ENCODE measurements at regions not wholly inside any gene's neighbourhood (a gene's known extent, or its start where the extent isn't known, plus 50 kb on each side); places are given as distances from the start of the nearest gene placed in this dataset.

DNA sequence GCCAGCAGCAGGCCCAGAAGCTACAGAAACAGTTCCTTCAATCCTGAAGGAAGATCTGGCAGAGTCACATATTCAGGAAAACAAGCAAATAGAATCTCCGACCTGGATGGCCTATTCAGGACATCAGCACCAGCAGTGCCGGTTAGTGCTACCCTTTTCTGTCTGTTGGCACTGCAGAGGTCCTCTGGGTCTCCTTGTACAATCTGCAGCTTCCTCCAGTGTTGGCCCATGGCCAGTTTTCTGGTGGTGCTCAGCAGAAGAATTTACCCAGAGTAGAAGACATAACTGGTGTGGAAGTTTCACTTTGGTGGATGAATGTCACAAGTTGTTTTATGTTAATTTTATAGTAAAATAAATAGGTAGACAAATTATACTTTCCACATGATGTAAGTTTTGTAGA lies 498.1 kb downstream of the COG6 start:
- Histone ChIP-seq H2AFZ (ENCODE audit: low read length) (no peak overlapping the region), H3K4me3 (ENCODE audit: low read depth, low read length, poor library complexity, severe bottlenecking) (no peak overlapping the region), H3K36me3 (ENCODE audit: insufficient read depth, low read length) (no peaks in the 10 kb centered on the region), H4K20me1 (ENCODE audit: insufficient read depth, low read length) (no peaks in the 10 kb centered on the region), H3K79me2 (ENCODE audit: insufficient read depth, low read length) (no peaks in the 10 kb centered on the region), H3K4me2 (ENCODE audit: low read length) (no peak overlapping the region), H3K4me1 (ENCODE audit: insufficient read depth, low read length, severe bottlenecking) (peaks cover 37% of the 10 kb centered on the region), H3K9me2 (ENCODE audit: low read depth, low read length) (no peaks in the 10 kb centered on the region), H3K9ac (ENCODE audit: low read length) (no peak overlapping the region), H3K9me3 (ENCODE audit: low read length) (no peaks in the 10 kb centered on the region), H3K27ac (ENCODE audit: low read depth, low read length, poor library complexity, severe bottlenecking) (peak overlapping the region; percentile 8), H3F3A (ENCODE audit: insufficient read depth, low read length) (no peaks in the 10 kb centered on the region), H3K27me3 (ENCODE audit: insufficient read depth, low read length) (no peaks in the 10 kb centered on the region)
- TF ChIP-seq, protein P1, sequence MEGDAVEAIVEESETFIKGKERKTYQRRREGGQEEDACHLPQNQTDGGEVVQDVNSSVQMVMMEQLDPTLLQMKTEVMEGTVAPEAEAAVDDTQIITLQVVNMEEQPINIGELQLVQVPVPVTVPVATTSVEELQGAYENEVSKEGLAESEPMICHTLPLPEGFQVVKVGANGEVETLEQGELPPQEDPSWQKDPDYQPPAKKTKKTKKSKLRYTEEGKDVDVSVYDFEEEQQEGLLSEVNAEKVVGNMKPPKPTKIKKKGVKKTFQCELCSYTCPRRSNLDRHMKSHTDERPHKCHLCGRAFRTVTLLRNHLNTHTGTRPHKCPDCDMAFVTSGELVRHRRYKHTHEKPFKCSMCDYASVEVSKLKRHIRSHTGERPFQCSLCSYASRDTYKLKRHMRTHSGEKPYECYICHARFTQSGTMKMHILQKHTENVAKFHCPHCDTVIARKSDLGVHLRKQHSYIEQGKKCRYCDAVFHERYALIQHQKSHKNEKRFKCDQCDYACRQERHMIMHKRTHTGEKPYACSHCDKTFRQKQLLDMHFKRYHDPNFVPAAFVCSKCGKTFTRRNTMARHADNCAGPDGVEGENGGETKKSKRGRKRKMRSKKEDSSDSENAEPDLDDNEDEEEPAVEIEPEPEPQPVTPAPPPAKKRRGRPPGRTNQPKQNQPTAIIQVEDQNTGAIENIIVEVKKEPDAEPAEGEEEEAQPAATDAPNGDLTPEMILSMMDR (IDR thresholded peaks at IDR 0.05; ENCODE audit: low read length), result no peak
- no peak for TF ChIP-seq EZH2 (IDR thresholded peaks at IDR 0.05; ENCODE audit: borderline replicate concordance, low read length)

DNA sequence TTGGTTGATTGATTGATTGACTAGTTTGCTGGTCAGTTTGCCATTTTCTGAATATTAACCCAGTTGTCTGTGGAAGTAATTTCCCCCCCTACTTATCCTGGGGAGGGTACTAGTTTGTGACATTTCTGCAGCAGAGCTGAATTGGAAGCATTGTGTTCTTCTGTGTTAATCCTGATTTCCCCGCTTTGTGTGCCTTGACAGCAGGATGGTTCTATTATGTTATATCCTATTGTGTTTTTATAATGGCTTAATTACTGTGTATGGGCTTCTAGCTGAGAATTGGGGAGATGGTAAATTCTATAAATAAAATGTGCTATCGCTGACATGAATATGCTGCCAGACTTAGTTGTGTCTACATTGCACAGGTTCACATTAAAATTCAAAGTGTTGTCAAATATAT lies 499.7 kb downstream of the COG6 start:
- H3F3A ChIP-seq (ENCODE audit: insufficient read depth, low read length), result no peaks in the 10 kb centered on the region
- no peak overlapping the region for H3K4me3 ChIP-seq (ENCODE audit: low read depth, low read length, poor library complexity, severe bottlenecking)
- TF ChIP-seq, protein P1 (IDR thresholded peaks at IDR 0.05; ENCODE audit: low read length), result no peak
- TF ChIP-seq EZH2 (IDR thresholded peaks at IDR 0.05; ENCODE audit: borderline replicate concordance, low read length), result no peak
- no peaks in the 10 kb centered on the region for H3K79me2 ChIP-seq (ENCODE audit: insufficient read depth, low read length)
- no peak overlapping the region for H2AFZ ChIP-seq (ENCODE audit: low read length)
- H3K4me1 ChIP-seq (ENCODE audit: insufficient read depth, low read length, severe bottlenecking), result peaks cover 27% of the 10 kb centered on the region
- H3K27ac ChIP-seq (ENCODE audit: low read depth, low read length, poor library complexity, severe bottlenecking), result no peak overlapping the region
- H3K27me3 ChIP-seq (ENCODE audit: insufficient read depth, low read length), result no peaks in the 10 kb centered on the region
- no peaks in the 10 kb centered on the region for H3K9me2 ChIP-seq (ENCODE audit: low read depth, low read length)
- H3K4me2 ChIP-seq (ENCODE audit: low read length), result no peak overlapping the region
- no peaks in the 10 kb centered on the region for H3K36me3 ChIP-seq (ENCODE audit: insufficient read depth, low read length)
- no peaks in the 10 kb centered on the region for H3K9me3 ChIP-seq (ENCODE audit: low read length)
- H3K9ac ChIP-seq (ENCODE audit: low read length), result no peak overlapping the region
- H4K20me1 ChIP-seq (ENCODE audit: insufficient read depth, low read length), result no peaks in the 10 kb centered on the region

DNA sequence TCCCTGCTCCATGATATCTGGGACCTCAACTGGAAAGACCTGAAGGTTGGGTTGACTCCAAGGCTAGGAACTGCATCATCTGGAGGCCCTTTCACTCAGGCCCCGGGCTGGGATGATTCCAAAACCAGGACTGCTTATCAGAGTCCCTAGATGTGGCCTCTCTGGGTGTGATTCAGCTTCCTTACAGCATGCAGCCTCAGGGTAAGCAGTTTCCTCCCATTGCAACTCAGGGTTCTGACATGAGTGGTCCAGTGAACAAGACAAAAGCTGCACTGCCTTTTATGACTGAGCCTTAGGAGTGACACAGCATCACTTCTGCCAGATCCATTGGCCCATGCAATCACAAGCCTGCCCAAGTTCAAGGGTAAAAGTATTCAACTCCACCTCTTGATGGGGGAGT lies 502.8 kb downstream of the COG6 start:
- Histone ChIP-seq H3K27me3 (ENCODE audit: insufficient read depth, low read length) (no peaks in the 10 kb centered on the region), H2AFZ (ENCODE audit: low read length) (no peak overlapping the region), H3K79me2 (ENCODE audit: insufficient read depth, low read length) (no peaks in the 10 kb centered on the region), H3K9me3 (ENCODE audit: low read length) (no peaks in the 10 kb centered on the region), H3K4me3 (ENCODE audit: low read depth, low read length, poor library complexity, severe bottlenecking) (no peak overlapping the region), H3K4me2 (ENCODE audit: low read length) (no peak overlapping the region), H3K27ac (ENCODE audit: low read depth, low read length, poor library complexity, severe bottlenecking) (no peak overlapping the region), H3K9me2 (ENCODE audit: low read depth, low read length) (no peaks in the 10 kb centered on the region), H3K4me1 (ENCODE audit: insufficient read depth, low read length, severe bottlenecking) (peaks cover 33% of the 10 kb centered on the region), H3K9ac (ENCODE audit: low read length) (no peak overlapping the region), H3F3A (ENCODE audit: insufficient read depth, low read length) (no peaks in the 10 kb centered on the region), H3K36me3 (ENCODE audit: insufficient read depth, low read length) (no peaks in the 10 kb centered on the region), H4K20me1 (ENCODE audit: insufficient read depth, low read length) (no peaks in the 10 kb centered on the region)
- TF ChIP-seq, protein P1 (IDR thresholded peaks at IDR 0.05; ENCODE audit: low read length), result no peak
- TF ChIP-seq EZH2 (IDR thresholded peaks at IDR 0.05; ENCODE audit: borderline replicate concordance, low read length), result no peak
